Cardiac fibroblast (primary cell): ENCODE measurements at regions not wholly inside any gene's neighbourhood (a gene's known extent, or its start where the extent isn't known, plus 50 kb on each side); places are given as distances from the start of the nearest gene placed in this dataset.
"Not testable (repeated sequence)": the region's sequence is repeated elsewhere in the genome, so short reads cannot be mapped to it uniquely, and the experiment has no call there.

ENCODE experiments used
- DNase-seq, 2 donors: peaks; one replicate each; pipeline versions ENCODE4 v3.0.0 to v3.0.0-alpha.2; 2010; ENCODE audit warnings: low read depth in 2 of 2
- H3K4me3 ChIP-seq, 2 donors: replicated peaks in 1 of 2; 1 replicate in 1 of 2; 2 replicates in 1 of 2; pipeline ENCODE4 v1.5.1; 2011; ENCODE audit warnings: low read depth in 2 of 2, low read length in 2 of 2, mild to moderate bottlenecking in 2 of 2, moderate library complexity in 1 of 2
- CTCF ChIP-seq: IDR thresholded peaks from one replicate; pipeline ENCODE4 v1.5.1; 2011; ENCODE audit warnings: low read depth, mild to moderate bottlenecking, low read length, inconsistent platforms

DNA sequence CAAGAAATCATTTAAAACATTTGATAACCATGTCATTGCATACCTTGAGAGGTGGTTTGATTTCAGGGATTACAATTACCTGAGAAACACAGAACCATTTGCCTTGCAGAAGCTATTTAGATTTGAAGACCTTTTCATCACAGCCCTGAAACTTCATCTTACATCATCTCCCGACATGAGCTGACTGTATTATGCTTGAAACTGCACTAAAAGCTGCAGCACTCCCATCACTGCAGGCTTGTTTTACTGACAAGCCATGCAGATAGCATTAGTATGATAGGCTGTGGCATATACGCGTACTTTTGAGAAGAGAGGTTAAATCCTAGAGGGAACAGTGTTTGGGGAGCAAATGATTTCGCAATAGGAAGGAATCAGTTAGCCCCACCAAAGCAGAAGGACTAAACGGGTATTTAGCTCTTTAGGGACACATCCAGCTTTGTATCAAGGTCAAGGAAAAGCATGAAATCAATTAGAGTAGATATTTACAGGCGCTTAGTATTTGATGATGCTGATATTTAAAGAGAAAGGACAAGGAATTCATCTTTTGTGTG is 133.2 kb upstream of the DIAPH2 start:
- no peak for TF ChIP-seq CTCF

DNA sequence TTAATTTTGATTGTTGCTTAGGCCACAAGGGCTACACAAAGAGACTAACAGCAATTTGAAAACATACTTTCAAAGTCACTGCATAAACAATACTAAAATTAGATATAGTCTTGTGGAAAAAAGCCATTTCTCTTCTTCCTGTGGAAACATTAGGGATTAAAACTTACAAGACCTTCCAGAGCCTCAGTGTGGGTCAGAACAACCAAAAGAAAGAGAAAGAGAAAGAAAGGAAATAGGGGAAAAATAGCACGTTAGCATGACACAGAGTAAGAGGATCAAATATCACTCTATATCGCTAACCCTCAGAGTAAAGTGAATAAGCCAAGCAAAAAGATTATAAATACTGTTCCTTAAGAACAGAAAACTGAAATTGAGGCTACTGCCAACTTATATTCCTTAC is 127.8 kb upstream of the DIAPH2 start:
- H3K4me3 ChIP-seq = no peak overlapping the region
- TF ChIP-seq CTCF = no peak
- DNase-seq = no peak

More for the DNA sequence above, 133.2 kb upstream of the DIAPH2 start:
- no peak overlapping the region for H3K4me3 ChIP-seq
- no peak for DNase-seq

DNA sequence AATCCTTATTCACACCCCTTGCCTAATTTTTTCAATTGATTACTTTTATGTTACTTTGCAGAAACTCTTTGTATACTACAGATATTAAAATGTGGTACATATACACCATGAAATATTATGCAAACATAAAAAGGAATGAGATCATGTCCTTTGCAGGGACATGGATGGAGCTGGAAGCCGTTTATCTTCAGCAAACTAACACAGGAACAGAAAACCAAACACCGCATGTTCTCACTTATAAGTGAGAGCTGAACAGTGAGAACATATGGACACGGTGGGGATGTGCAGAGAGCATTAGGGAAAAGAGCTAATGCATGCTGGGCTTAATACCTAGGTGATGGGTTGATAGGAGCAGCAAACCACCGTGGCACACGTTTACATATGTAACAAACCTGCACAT is 123.5 kb upstream of the DIAPH2 start:
- not testable (repeated sequence) for H3K4me3 ChIP-seq, DNase-seq

DNA sequence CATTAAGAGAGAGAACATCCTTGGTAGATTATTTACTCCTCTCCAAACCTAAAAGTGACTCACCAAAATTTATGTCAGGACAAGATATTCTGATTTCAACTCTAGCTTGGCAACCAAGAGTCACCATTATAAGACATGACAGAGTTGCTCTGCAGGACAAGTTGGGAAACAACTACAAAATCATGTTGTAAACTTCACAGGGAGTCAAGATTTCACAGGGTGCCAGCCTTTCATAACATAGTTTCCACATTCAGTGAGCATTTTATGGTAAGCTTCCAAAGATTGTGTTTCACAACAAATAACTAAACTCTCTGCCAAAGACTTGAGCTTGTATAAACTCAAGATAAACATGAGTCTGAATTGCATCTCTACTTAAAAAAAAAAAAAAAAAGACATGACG is 121.0 kb upstream of the DIAPH2 start:
- peak; percentile 76 to 81 for DNase-seq
- TF ChIP-seq CTCF = no peak
- no peak overlapping the region for H3K4me3 ChIP-seq

GRCh38 chrX:96564595-96564994 is 120.0 kb upstream of the DIAPH2 start:
- TF ChIP-seq CTCF = no peak
- H3K4me3 ChIP-seq = no peak overlapping the region

DNA sequence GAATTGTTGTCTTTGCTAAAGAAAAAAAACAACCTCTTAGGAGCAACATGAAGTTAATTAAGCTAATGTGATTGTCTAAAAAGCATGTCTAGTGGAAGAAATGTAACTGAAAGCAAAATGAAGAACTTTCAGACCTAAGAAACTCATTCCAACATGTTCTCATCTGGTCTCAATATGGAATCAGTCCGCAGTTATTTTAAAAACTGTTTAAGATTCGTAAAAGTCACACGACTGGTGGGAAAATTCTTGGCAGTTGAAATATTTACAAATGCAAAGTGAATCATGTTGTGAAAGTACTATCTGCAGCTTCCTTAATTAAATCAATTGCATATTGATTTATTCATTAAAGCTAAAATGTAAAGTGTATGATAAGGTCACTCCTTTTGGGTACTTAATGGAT is 117.8 kb upstream of the DIAPH2 start:
- no peak for TF ChIP-seq CTCF
- no peak overlapping the region for H3K4me3 ChIP-seq
- no peak for DNase-seq

More at GRCh38 chrX:96564595-96564994, 120.0 kb upstream of the DIAPH2 start:
- peak in 1 of 2 donors; percentile 62 for DNase-seq

DNA sequence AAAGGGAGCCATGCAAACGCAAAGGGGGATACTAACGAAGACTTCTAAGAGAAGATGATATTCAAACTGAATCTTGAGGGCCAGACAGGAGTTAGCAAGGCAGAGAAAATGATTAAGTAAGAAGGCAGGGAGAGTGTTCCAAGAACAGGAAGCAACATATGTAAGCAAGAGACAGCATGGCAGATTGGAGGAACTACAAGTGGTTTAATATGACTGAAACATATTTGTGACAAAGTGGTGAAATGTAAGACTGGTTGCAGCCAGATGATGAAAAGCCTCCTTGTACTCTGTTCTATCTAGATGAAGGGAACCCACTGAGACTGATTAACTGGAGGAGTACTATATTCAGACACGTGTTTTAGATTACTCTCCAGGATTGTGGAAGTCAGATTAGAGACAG is 116.6 kb upstream of the DIAPH2 start:
- TF ChIP-seq CTCF = no peak
- DNase-seq = no peak

More for the DNA sequence above, 116.6 kb upstream of the DIAPH2 start:
- no peak overlapping the region for H3K4me3 ChIP-seq
